GM12864 (cell line): ENCODE measurements at regions not wholly inside any gene's neighbourhood (a gene's known extent, or its start where the extent isn't known, plus 50 kb on each side); places are given as distances from the start of the nearest gene placed in this dataset.
A peak's percentile ranks its signal among the peaks of the same experiment; 100 is the strongest.

Experiments
- DNase-seq: peaks from one replicate; pipeline ENCODE4 v3.0.0-alpha.2; 2011; ENCODE audit warnings: low read depth
- H3K4me3 ChIP-seq: 2 replicates; pipeline ENCODE4 v1.5.1; 2011; ENCODE audit warnings: mild to moderate bottlenecking, low read depth, low read length, control low read depth
- CTCF ChIP-seq: IDR thresholded peaks from 2 replicates; pipeline ENCODE4 v1.5.1; 2011; ENCODE audit warnings: low read depth, mild to moderate bottlenecking, moderate library complexity, low read length, control low read depth, inconsistent platforms; ENCODE audit errors: missing control alignments

GRCh38 chr4:149964001-149964796 is 114.0 kb upstream of the DCLK2 start:
- H3K4me3 ChIP-seq: no peak overlapping the region
- no peak for DNase-seq
- TF ChIP-seq CTCF: no peak

GRCh38 chr4:149965206-149965605 is 113.0 kb upstream of the DCLK2 start:
- TF ChIP-seq CTCF: no peak
- H3K4me3 ChIP-seq: no peak overlapping the region
- no peak for DNase-seq

GRCh38 chr4:149972407-149972806 is 105.8 kb upstream of the DCLK2 start:
- no peak overlapping the region for H3K4me3 ChIP-seq
- no peak for TF ChIP-seq CTCF
- DNase-seq: no peak

- no peak for TF ChIP-seq CTCF
- no peak overlapping the region for H3K4me3 ChIP-seq
- DNase-seq: no peak
These were observed 105.1 kb upstream of the DCLK2 start for GRCh38 chr4:149973181-149973580.

- DNase-seq: no peak
- TF ChIP-seq CTCF: no peak
- no peak overlapping the region for H3K4me3 ChIP-seq
These were observed 103.1 kb upstream of the DCLK2 start for GRCh38 chr4:149975172-149975571.

GRCh38 chr4:149980121-149980682 is 98.0 kb upstream of the DCLK2 start:
- no peak overlapping the region for H3K4me3 ChIP-seq
- DNase-seq: no peak
- no peak for TF ChIP-seq CTCF

GRCh38 chr4:149980941-149981340 is 97.3 kb upstream of the DCLK2 start:
- DNase-seq: no peak
- H3K4me3 ChIP-seq: no peak overlapping the region
- TF ChIP-seq CTCF: peak; percentile 73
